H1 (cell line): ENCODE measurements at regions not wholly inside any gene's neighbourhood (a gene's known extent, or its start where the extent isn't known, plus 50 kb on each side); places are given as distances from the start of the nearest gene placed in this dataset.

Source experiments
- EZH2 ChIP-seq: fragments of 200-600 bp; sonication (generic); IDR thresholded peaks from 2 replicates; pipeline ENCODE4 v1.7.1; 2012; ENCODE audit warnings: low read depth, mild to moderate bottlenecking, moderate library complexity, low read length, inconsistent platforms; ENCODE audit not compliant: severe bottlenecking
- GTF2F1 ChIP-seq: IDR thresholded peaks from 2 replicates; pipeline ENCODE4 v1.6.1; 2012; ENCODE audit warnings: low read depth, low read length, improper control_type of control experiment, borderline replicate concordance
- NANOG ChIP-seq: IDR thresholded peaks from 2 replicates; pipeline ENCODE4 v1.6.1; 2011; ENCODE audit warnings: low read length, low read depth, mild to moderate bottlenecking, inconsistent platforms; ENCODE audit not compliant: insufficient read depth, poor library complexity, severe bottlenecking
- USF2 ChIP-seq: IDR thresholded peaks from 2 replicates; pipeline ENCODE4 v1.6.1; 2011; ENCODE audit warnings: low read length, improper control_type of control experiment

GRCh38 chr1:193613041-193613440, 426.6 kb upstream of the B3GALT2 start (continued):
- TF ChIP-seq GTF2F1 (no peak), EZH2 (no peak), USF2 (no peak), NANOG (no peak)
